C4-2B (cell line): ENCODE measurements at regions not wholly inside any gene's neighbourhood (a gene's known extent, or its start where the extent isn't known, plus 50 kb on each side); places are given as distances from the start of the nearest gene placed in this dataset.

ENCODE experiments used
- ZFX ChIP-seq: fragments of 450-650 bp; IDR thresholded peaks from 2 replicates; pipeline ENCODE4 v1.6.1; 2017
- TF ChIP-seq, protein P1 (sequence below): fragments of 450-650 bp; conservative IDR thresholded peaks from 2 replicates; pipeline ENCODE4 v1.5.1; 2017; ENCODE audit warnings: mild to moderate bottlenecking

DNA sequence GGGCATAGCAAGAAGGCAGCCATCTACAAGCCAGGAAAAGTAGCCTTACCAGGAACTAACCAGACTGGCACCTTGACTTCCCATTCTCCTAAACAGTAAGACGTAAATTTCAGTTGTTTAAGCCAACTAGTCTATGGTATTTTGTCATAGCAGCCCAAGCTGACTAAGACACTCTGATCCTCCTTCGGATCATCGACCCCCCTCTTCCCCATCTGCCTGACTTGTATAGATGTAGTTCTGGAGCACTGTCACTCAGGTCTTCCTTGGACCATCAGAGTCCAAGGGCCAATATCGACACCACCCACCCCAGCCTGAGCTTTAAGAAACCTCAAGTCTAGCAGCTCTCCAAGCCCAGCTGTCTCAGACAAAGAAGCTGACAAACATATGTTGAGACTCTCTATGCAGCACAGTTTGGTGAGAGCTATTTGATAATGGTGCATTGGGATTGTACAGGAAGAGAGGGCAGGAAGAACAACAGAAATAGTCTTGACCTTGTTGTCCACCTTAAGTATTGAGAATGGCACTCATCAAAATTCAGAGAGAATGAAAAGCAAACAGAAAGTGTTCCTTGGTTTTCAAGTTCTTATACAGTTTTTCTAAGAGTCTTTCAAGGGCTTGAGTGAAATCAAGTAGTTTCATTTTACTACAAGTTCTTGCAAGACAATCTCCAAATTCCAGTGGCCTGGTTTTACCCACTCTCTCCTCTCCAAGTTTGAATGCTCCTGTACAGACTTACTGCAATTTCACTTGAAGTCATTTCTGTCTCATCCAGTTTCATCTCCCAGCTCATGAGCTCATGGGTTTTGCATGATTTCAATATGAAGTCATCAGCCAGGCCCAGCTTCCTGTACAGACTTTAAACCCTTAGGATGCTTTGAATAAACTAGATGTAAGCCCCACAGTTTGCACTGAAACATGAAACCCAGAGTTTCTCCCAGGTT, 122.3 kb upstream of the RAI14 start:
- TF ChIP-seq, protein P1, sequence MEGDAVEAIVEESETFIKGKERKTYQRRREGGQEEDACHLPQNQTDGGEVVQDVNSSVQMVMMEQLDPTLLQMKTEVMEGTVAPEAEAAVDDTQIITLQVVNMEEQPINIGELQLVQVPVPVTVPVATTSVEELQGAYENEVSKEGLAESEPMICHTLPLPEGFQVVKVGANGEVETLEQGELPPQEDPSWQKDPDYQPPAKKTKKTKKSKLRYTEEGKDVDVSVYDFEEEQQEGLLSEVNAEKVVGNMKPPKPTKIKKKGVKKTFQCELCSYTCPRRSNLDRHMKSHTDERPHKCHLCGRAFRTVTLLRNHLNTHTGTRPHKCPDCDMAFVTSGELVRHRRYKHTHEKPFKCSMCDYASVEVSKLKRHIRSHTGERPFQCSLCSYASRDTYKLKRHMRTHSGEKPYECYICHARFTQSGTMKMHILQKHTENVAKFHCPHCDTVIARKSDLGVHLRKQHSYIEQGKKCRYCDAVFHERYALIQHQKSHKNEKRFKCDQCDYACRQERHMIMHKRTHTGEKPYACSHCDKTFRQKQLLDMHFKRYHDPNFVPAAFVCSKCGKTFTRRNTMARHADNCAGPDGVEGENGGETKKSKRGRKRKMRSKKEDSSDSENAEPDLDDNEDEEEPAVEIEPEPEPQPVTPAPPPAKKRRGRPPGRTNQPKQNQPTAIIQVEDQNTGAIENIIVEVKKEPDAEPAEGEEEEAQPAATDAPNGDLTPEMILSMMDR, result no peak
- TF ChIP-seq ZFX, result no peak
